H9 (cell line): ENCODE measurements at regions not wholly inside any gene's neighbourhood (a gene's known extent, or its start where the extent isn't known, plus 50 kb on each side); places are given as distances from the start of the nearest gene placed in this dataset.
A peak's percentile ranks its signal among the peaks of the same experiment; 100 is the strongest.

Experiments
- DNase-seq: peaks from one replicate; pipeline ENCODE4 v3.0.0-alpha.2; 2017
- H2AFZ ChIP-seq: one replicate; pipeline ENCODE4 v1.6.1; 2013; ENCODE audit warnings: mild to moderate bottlenecking, low read length, control low read depth, moderate library complexity
- H2AK5ac ChIP-seq: 2 replicates; pipeline ENCODE4 v1.6.1; 2013; ENCODE audit warnings: low read length, control low read depth, mixed read lengths; ENCODE audit not compliant: insufficient read length
- H2BK120ac ChIP-seq: one replicate; pipeline ENCODE4 v1.6.1; 2013; ENCODE audit warnings: low read depth, mild to moderate bottlenecking, low read length, control low read depth, inconsistent platforms; ENCODE audit not compliant: poor library complexity, severe bottlenecking
- H2BK12ac ChIP-seq: 2 replicates; pipeline ENCODE4 v1.6.1; 2013; ENCODE audit warnings: low read length, control low read depth, mixed read lengths, low read depth; ENCODE audit not compliant: insufficient read length
- H2BK15ac ChIP-seq: 2 replicates; pipeline ENCODE4 v1.6.1; 2013; ENCODE audit warnings: low read depth, low read length, control low read depth
- H2BK20ac ChIP-seq: one replicate; pipeline ENCODE4 v1.6.1; 2013; ENCODE audit warnings: low read depth, mild to moderate bottlenecking, low read length, control low read depth, inconsistent platforms; ENCODE audit not compliant: poor library complexity, severe bottlenecking
- H2BK5ac ChIP-seq: 2 replicates; pipeline ENCODE4 v1.6.1; 2013; ENCODE audit warnings: low read length, control low read depth, mixed read lengths; ENCODE audit not compliant: insufficient read length
- H3K14ac ChIP-seq: 2 replicates; pipeline ENCODE4 v1.6.1; 2013; ENCODE audit warnings: low read length, control low read depth; ENCODE audit not compliant: insufficient read depth
- H3K18ac ChIP-seq: 2 replicates; pipeline ENCODE4 v1.6.1; 2013; ENCODE audit warnings: low read depth, mild to moderate bottlenecking, mixed read lengths, low read length, control low read depth; ENCODE audit not compliant: insufficient read length
- H3K23ac ChIP-seq: 2 replicates; pipeline ENCODE4 v1.6.1; 2013; ENCODE audit warnings: low read length, control low read depth, mixed read lengths, low read depth; ENCODE audit not compliant: insufficient read length
- H3K23me2 ChIP-seq: 2 replicates; pipeline ENCODE4 v1.6.1; 2013; ENCODE audit warnings: low read depth, mild to moderate bottlenecking, mixed read lengths, low read length, control low read depth; ENCODE audit not compliant: insufficient read length, poor library complexity, severe bottlenecking
- H3K27ac ChIP-seq: 2 replicates; pipeline ENCODE4 v1.5.1; 2013; ENCODE audit warnings: low read length, control low read depth, mixed read lengths, low read depth; ENCODE audit not compliant: insufficient read length
- H3K27me3 ChIP-seq: 2 replicates; pipeline ENCODE4 v1.6.1; 2013; ENCODE audit warnings: low read length, control low read depth, inconsistent platforms; ENCODE audit not compliant: insufficient read depth
- H3K4ac ChIP-seq: 2 replicates; pipeline ENCODE4 v1.6.1; 2013; ENCODE audit warnings: low read depth, mild to moderate bottlenecking, control low read depth, inconsistent platforms, low read length, moderate library complexity
- H3K4me1 ChIP-seq: 2 replicates; pipeline ENCODE4 v1.6.1; 2013; ENCODE audit warnings: low read length, control low read depth, inconsistent platforms; ENCODE audit not compliant: insufficient read depth
- H3K4me2 ChIP-seq: 2 replicates; pipeline ENCODE4 v1.6.1; 2013; ENCODE audit warnings: low read length, control low read depth, mixed read lengths; ENCODE audit not compliant: insufficient read length, insufficient read depth
- H3K56ac ChIP-seq: 2 replicates; pipeline ENCODE4 v1.6.1; 2013; ENCODE audit warnings: low read depth, mild to moderate bottlenecking, mixed read lengths, low read length, control low read depth; ENCODE audit not compliant: insufficient read length
- H3K79me1 ChIP-seq: 2 replicates; pipeline ENCODE4 v1.6.1; 2013; ENCODE audit warnings: low read depth, mild to moderate bottlenecking, moderate library complexity, low read length, control low read depth, inconsistent platforms; ENCODE audit not compliant: insufficient read depth, poor library complexity, severe bottlenecking
- H3K79me2 ChIP-seq: 2 replicates; pipeline ENCODE4 v1.6.1; 2013; ENCODE audit warnings: low read length, control low read depth, inconsistent platforms; ENCODE audit not compliant: insufficient read depth
- H3K9ac ChIP-seq: 2 replicates; pipeline ENCODE4 v1.6.1; 2013; ENCODE audit warnings: low read length, control low read depth, mixed read lengths; ENCODE audit not compliant: insufficient read length; ENCODE audit errors: extremely low read depth
- H3K9me3 ChIP-seq: one replicate; pipeline ENCODE4 v1.6.1; 2013; ENCODE audit warnings: low read depth, low read length, inconsistent platforms; ENCODE audit not compliant: control insufficient read depth
- H3T11ph ChIP-seq: one replicate; pipeline ENCODE4 v1.6.1; 2013; ENCODE audit warnings: mild to moderate bottlenecking, low read length, control low read depth, inconsistent platforms
- H4K20me1 ChIP-seq: one replicate; pipeline ENCODE4 v1.6.1; 2013; ENCODE audit not compliant: control insufficient read depth, insufficient read length, insufficient read depth
- H4K5ac ChIP-seq: 2 replicates; pipeline ENCODE4 v1.6.1; 2013; ENCODE audit warnings: low read depth, mild to moderate bottlenecking, mixed read lengths, low read length, control low read depth; ENCODE audit not compliant: insufficient read length
- H4K8ac ChIP-seq: replicated peaks from 2 replicates; pipeline ENCODE4 v1.6.1; 2013; ENCODE audit warnings: low read length, control low read depth, mixed read lengths, low read depth; ENCODE audit not compliant: insufficient read length
- H4K91ac ChIP-seq: 2 replicates; pipeline ENCODE4 v1.6.1; 2013; ENCODE audit warnings: low read depth, mild to moderate bottlenecking, moderate library complexity, mixed read lengths, low read length, control low read depth; ENCODE audit not compliant: insufficient read length
- H3K27ac Mint-ChIP-seq, 3 experiments: 2 replicates in 2 of 3; 3 replicates in 1 of 3; pipeline ENCODE4 v1.8.0; 2020 to 2021; ENCODE audit warnings: mixed read lengths in 3 of 3, mild to moderate bottlenecking in 1 of 3, moderate library complexity in 1 of 3
- H3K27me3 Mint-ChIP-seq: 2 replicates; pipeline ENCODE4 v1.8.0; 2021; ENCODE audit warnings: low read depth, mild to moderate bottlenecking, moderate library complexity, mixed read lengths
- H3K36me3 Mint-ChIP-seq, 3 experiments: 2 replicates in 2 of 3; 3 replicates in 1 of 3; pipeline ENCODE4 v1.8.0; 2020 to 2021; ENCODE audit warnings: low read depth in 3 of 3, mixed read lengths in 3 of 3; ENCODE audit not compliant: insufficient read depth in 1 of 3
- H3K4me1 Mint-ChIP-seq, 2 experiments: 2 replicates each; pipeline ENCODE4 v1.8.0; 2020; ENCODE audit warnings: mixed read lengths in 2 of 2
- H3K4me3 Mint-ChIP-seq, 2 experiments: 2 replicates in 1 of 2; 3 replicates in 1 of 2; pipeline ENCODE4 v1.8.0; 2020 to 2021; ENCODE audit warnings: mild to moderate bottlenecking in 2 of 2, mixed read lengths in 2 of 2, moderate library complexity in 1 of 2
- H3K9me3 Mint-ChIP-seq, 2 experiments: 2 replicates in 1 of 2; 3 replicates in 1 of 2; pipeline ENCODE4 v1.8.0; 2020; ENCODE audit warnings: mild to moderate bottlenecking in 2 of 2, mixed read lengths in 2 of 2, moderate library complexity in 1 of 2
- CTCF ChIP-seq: fragments of 200-600 bp; sonication (generic); conservative IDR thresholded peaks from 3 replicates; pipeline ENCODE4 v1.8.0; 2021; ENCODE audit warnings: antibody characterized with exemption, mild to moderate bottlenecking
- WGBS: extraction: QIAGEN DNeasy Blood & Tissue Kit; methylation state at CpG from one replicate; pipeline ENCODE4 v1.1.7; 2013; ENCODE audit warnings: missing lambda C conversion rate, low lambda C conversion rate, mixed read lengths; ENCODE audit not compliant: insufficient read length; ENCODE audit errors: extremely low coverage; 5-methylcytosine and 5-hydroxymethylcytosine counted together

GRCh38 chr12:115468087-115468510 lies 784.1 kb upstream of the TBX3 start:
- Histone ChIP-seq H4K5ac (no peak overlapping the region), H3K4ac (no peak overlapping the region), H2BK15ac (no peak overlapping the region), H2BK120ac (no peak overlapping the region), H3K14ac (no peak overlapping the region), H4K91ac (no peak overlapping the region), H3K4me2 (no peak overlapping the region), H3K27me3 (no peaks in the 10 kb centered on the region), H2AFZ (no peak overlapping the region), H3K18ac (no peak overlapping the region), H3K4me1 (no peaks in the 10 kb centered on the region; the same call in 1 of the 2 replicates), H2BK20ac (no peak overlapping the region), H4K20me1 (no peaks in the 10 kb centered on the region), H3K79me2 (no peaks in the 10 kb centered on the region), H3K79me1 (no peaks in the 10 kb centered on the region), H2AK5ac (no peak overlapping the region), H3T11ph (no peak overlapping the region), H3K23me2 (no peaks in the 10 kb centered on the region), H3K9me3 (no peaks in the 10 kb centered on the region), H3K23ac (no peak overlapping the region), H4K8ac (no peak overlapping the region), H2BK5ac (no peak overlapping the region), H3K27ac (no peak overlapping the region), H3K9ac (no peak overlapping the region), H2BK12ac (no peak overlapping the region), H3K56ac (no peak overlapping the region)
- peak; percentile 55 for TF ChIP-seq CTCF
- H3K4me3 Mint-ChIP-seq, result no peak overlapping the region
- peak; percentile 77 for DNase-seq
- no peaks in the 10 kb centered on the region for H3K9me3 Mint-ChIP-seq
- H3K27me3 Mint-ChIP-seq, result no peaks in the 10 kb centered on the region; the same call in 1 of the 2 replicates
- H3K4me1 Mint-ChIP-seq, result peaks cover 9 to 11% of the 10 kb centered on the region in 2 experiments
- no CpG with 5 or more reads among the region's 4 CpGs for WGBS
- no peaks in the 10 kb centered on the region; a peak in 1 of 7 replicates for H3K36me3 Mint-ChIP-seq
- no peak overlapping the region; a peak in 1 of 7 replicates for H3K27ac Mint-ChIP-seq
